ENCODE measurements at regions not wholly inside any gene's neighbourhood (a gene's known extent, or its start where the extent isn't known, plus 50 kb on each side); places are given as distances from the start of the nearest gene placed in this dataset.

DNA sequence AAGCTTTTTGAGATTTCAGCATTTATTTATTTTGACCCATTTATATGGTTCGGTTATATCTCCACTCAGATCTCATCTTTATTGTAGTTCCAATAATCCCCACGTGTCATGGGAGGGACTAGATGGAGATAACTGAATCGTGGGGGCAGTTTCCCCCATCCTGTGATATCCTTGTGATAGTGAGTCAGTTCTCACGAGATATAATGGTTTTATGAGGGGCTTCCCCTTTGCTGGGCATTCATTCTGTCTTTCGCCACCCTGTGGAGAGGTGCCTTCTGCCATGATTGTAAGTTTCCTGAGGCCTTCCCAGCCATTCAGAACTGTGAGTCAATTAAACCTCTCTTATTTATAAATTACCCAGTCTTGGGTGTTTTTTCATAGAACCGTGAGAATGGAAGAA lies 96.5 kb upstream of the PCSK1 start:
- WGBS (ENCODE audit: extremely low coverage, insufficient coverage, insufficient read length), result no CpG with 5 or more reads among the region's 6 CpGs
- H3K79me1 ChIP-seq (ENCODE audit: low read length), result no peaks in the 10 kb centered on the region
- H3K4me1 ChIP-seq (ENCODE audit: control insufficient read depth in 1 of 2, insufficient read depth in 2 of 2, low read length in 2 of 2), result no peaks in the 10 kb centered on the region
- H3K4ac ChIP-seq (ENCODE audit: low read depth, low read length), result no peak overlapping the region
- H2BK12ac ChIP-seq (ENCODE audit: low read length), result no peak overlapping the region
- H3K36me3 ChIP-seq (ENCODE audit: control insufficient read depth in 1 of 2, insufficient read depth in 2 of 2, low read length in 2 of 2), result no peaks in the 10 kb centered on the region
- no peak overlapping the region for H2AK5ac ChIP-seq (ENCODE audit: low read length)
- H3K9me3 ChIP-seq (ENCODE audit: insufficient read depth, low read depth, low read length), result no peaks in the 10 kb centered on the region
- no peak overlapping the region for H3K14ac ChIP-seq (ENCODE audit: low read length)
- H4K91ac ChIP-seq (ENCODE audit: low read depth, low read length), result no peak overlapping the region
- no peak overlapping the region for H2BK120ac ChIP-seq (ENCODE audit: insufficient read depth, low read length, poor library complexity)
- H4K8ac ChIP-seq (ENCODE audit: low read depth, low read length), result no peak overlapping the region
- no peaks in the 10 kb centered on the region for H3K27me3 ChIP-seq (ENCODE audit: insufficient read depth, low read length)
- H3K27ac ChIP-seq (ENCODE audit: low read depth, low read length), result no peak overlapping the region
- no peak overlapping the region for H3K23ac ChIP-seq (ENCODE audit: low read length)
- H4K12ac ChIP-seq (ENCODE audit: low read depth, low read length), result no peak overlapping the region
- H3K79me2 ChIP-seq (ENCODE audit: control insufficient read depth, insufficient read depth, low read length, poor library complexity), result no peaks in the 10 kb centered on the region
- H3K18ac ChIP-seq (ENCODE audit: low read length), result no peak overlapping the region
- no peak overlapping the region for H2AFZ ChIP-seq (ENCODE audit: insufficient read depth, low read length, poor library complexity)
- H3K9ac ChIP-seq (ENCODE audit: low read length), result no peak overlapping the region
- no peak overlapping the region for H3K4me3 ChIP-seq (ENCODE audit: low read depth, low read length)
- no peak overlapping the region for H2BK5ac ChIP-seq (ENCODE audit: low read depth, low read length, poor library complexity)
- H3K4me2 ChIP-seq (ENCODE audit: low read length), result no peak overlapping the region
- DNase-seq, result no peak

DNA sequence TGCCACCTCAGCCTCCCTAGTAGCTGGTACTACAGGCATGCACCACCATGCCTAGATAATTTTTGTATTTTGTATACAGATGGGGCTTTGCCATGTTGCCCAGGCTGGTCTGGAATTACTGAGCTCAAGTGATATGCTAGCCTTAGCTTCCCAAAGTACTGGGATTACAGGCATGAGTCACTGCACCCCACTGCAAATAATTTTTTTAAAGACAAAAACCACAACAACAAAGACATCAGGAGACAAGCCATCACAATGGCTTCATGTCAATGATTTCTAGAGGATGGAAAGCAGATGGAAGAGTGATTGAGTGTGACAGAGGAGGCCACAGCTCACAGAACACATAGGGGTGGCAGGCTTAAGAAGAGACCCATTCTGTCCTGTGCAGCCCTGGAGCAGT lies 97.9 kb upstream of the PCSK1 start:
- no peak overlapping the region for H2BK120ac ChIP-seq (ENCODE audit: insufficient read depth, low read length, poor library complexity)
- H4K8ac ChIP-seq (ENCODE audit: low read depth, low read length), result no peak overlapping the region
- no peak overlapping the region for H3K18ac ChIP-seq (ENCODE audit: low read length)
- H3K27ac ChIP-seq (ENCODE audit: low read depth, low read length), result no peak overlapping the region
- H3K27me3 ChIP-seq (ENCODE audit: insufficient read depth, low read length), result no peaks in the 10 kb centered on the region
- no peak overlapping the region for H2AK5ac ChIP-seq (ENCODE audit: low read length)
- no peak overlapping the region for H3K14ac ChIP-seq (ENCODE audit: low read length)
- H3K79me1 ChIP-seq (ENCODE audit: low read length), result no peaks in the 10 kb centered on the region
- H3K4me2 ChIP-seq (ENCODE audit: low read length), result no peak overlapping the region
- no peak overlapping the region for H3K23ac ChIP-seq (ENCODE audit: low read length)
- no peak overlapping the region for H3K4ac ChIP-seq (ENCODE audit: low read depth, low read length)
- no peaks in the 10 kb centered on the region for H3K4me1 ChIP-seq (ENCODE audit: control insufficient read depth in 1 of 2, insufficient read depth in 2 of 2, low read length in 2 of 2)
- no peak overlapping the region for H2AFZ ChIP-seq (ENCODE audit: insufficient read depth, low read length, poor library complexity)
- H2BK5ac ChIP-seq (ENCODE audit: low read depth, low read length, poor library complexity), result no peak overlapping the region
- no peak overlapping the region for H2BK12ac ChIP-seq (ENCODE audit: low read length)
- H3K79me2 ChIP-seq (ENCODE audit: control insufficient read depth, insufficient read depth, low read length, poor library complexity), result no peaks in the 10 kb centered on the region
- H3K9me3 ChIP-seq (ENCODE audit: insufficient read depth, low read depth, low read length), result no peaks in the 10 kb centered on the region
- no peak for DNase-seq
- H3K4me3 ChIP-seq (ENCODE audit: low read depth, low read length), result no peak overlapping the region
- no peak overlapping the region for H4K91ac ChIP-seq (ENCODE audit: low read depth, low read length)
- H3K36me3 ChIP-seq (ENCODE audit: control insufficient read depth in 1 of 2, insufficient read depth in 2 of 2, low read length in 2 of 2), result no peaks in the 10 kb centered on the region
- H4K12ac ChIP-seq (ENCODE audit: low read depth, low read length), result no peak overlapping the region
- no peak overlapping the region for H3K9ac ChIP-seq (ENCODE audit: low read length)

DNA sequence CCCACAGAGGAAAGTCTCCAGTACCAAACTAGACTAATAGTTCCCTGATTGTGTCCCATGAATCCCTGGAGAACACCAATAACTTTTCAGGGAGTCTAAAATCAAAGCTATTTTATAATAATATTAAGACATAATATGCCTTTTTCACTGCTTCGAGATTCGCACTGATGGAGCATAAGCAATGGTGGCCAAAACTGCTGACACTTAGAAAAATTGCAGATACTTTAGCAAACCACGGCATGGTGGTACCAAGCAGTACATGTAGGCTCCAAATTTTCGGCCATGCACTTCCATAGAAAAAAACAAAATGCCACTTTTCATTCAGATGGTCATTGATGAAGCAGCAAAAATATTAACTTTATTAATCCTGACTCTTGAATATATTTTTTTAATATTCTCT lies 100.3 kb upstream of the PCSK1 start:
- Histone ChIP-seq H3K18ac (ENCODE audit: low read length) (no peak overlapping the region), H3K23ac (ENCODE audit: low read length) (no peak overlapping the region), H3K4me3 (ENCODE audit: low read depth, low read length) (no peak overlapping the region), H3K4me1 (ENCODE audit: control insufficient read depth in 1 of 2, insufficient read depth in 2 of 2, low read length in 2 of 2) (no peaks in the 10 kb centered on the region), H4K8ac (ENCODE audit: low read depth, low read length) (no peak overlapping the region), H3K79me2 (ENCODE audit: control insufficient read depth, insufficient read depth, low read length, poor library complexity) (no peaks in the 10 kb centered on the region), H3K9me3 (ENCODE audit: insufficient read depth, low read depth, low read length) (no peaks in the 10 kb centered on the region), H3K36me3 (ENCODE audit: control insufficient read depth in 1 of 2, insufficient read depth in 2 of 2, low read length in 2 of 2) (no peaks in the 10 kb centered on the region), H2BK5ac (ENCODE audit: low read depth, low read length, poor library complexity) (no peak overlapping the region), H4K91ac (ENCODE audit: low read depth, low read length) (no peak overlapping the region), H3K4ac (ENCODE audit: low read depth, low read length) (no peak overlapping the region), H2AK5ac (ENCODE audit: low read length) (no peak overlapping the region), H2AFZ (ENCODE audit: insufficient read depth, low read length, poor library complexity) (no peak overlapping the region), H3K79me1 (ENCODE audit: low read length) (no peaks in the 10 kb centered on the region), H4K12ac (ENCODE audit: low read depth, low read length) (no peak overlapping the region), H3K14ac (ENCODE audit: low read length) (no peak overlapping the region), H3K27me3 (ENCODE audit: insufficient read depth, low read length) (no peaks in the 10 kb centered on the region), H3K27ac (ENCODE audit: low read depth, low read length) (no peak overlapping the region), H3K4me2 (ENCODE audit: low read length) (no peak overlapping the region), H2BK120ac (ENCODE audit: insufficient read depth, low read length, poor library complexity) (no peak overlapping the region), H2BK12ac (ENCODE audit: low read length) (no peak overlapping the region), H3K9ac (ENCODE audit: low read length) (no peak overlapping the region)
- WGBS (ENCODE audit: extremely low coverage, insufficient coverage, insufficient read length), result no CpG with 5 or more reads among the region's 4 CpGs
- DNase-seq, result no peak

DNA sequence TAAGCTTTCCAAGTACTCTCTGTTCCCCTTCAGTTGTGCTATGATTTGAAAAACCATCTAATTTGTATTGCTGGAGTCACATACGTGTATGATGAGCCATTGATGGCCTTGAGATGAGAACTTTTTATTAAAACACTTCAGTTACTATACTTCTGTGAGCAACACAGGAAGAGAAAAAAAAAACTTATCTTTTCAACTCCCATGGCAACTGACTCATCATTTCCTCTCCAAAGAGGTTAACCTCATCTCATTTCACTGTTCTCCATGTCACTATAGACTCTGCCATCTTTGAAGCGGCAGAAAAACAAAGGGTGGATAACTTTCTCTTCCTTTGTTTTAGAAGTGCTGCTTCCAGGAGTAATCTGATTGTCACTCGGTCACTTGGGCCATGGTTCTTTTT lies 104.3 kb upstream of the PCSK1 start:
- Histone ChIP-seq H3K4me1 (ENCODE audit: control insufficient read depth in 1 of 2, insufficient read depth in 2 of 2, low read length in 2 of 2) (no peaks in the 10 kb centered on the region), H3K27ac (ENCODE audit: low read depth, low read length) (no peak overlapping the region), H4K12ac (ENCODE audit: low read depth, low read length) (no peak overlapping the region), H3K79me1 (ENCODE audit: low read length) (no peaks in the 10 kb centered on the region), H2BK5ac (ENCODE audit: low read depth, low read length, poor library complexity) (no peak overlapping the region), H3K9me3 (ENCODE audit: insufficient read depth, low read depth, low read length) (no peaks in the 10 kb centered on the region), H3K79me2 (ENCODE audit: control insufficient read depth, insufficient read depth, low read length, poor library complexity) (no peaks in the 10 kb centered on the region), H2BK12ac (ENCODE audit: low read length) (no peak overlapping the region), H2BK120ac (ENCODE audit: insufficient read depth, low read length, poor library complexity) (no peak overlapping the region), H3K4me2 (ENCODE audit: low read length) (no peak overlapping the region), H3K36me3 (ENCODE audit: control insufficient read depth in 1 of 2, insufficient read depth in 2 of 2, low read length in 2 of 2) (no peaks in the 10 kb centered on the region), H3K9ac (ENCODE audit: low read length) (no peak overlapping the region), H2AFZ (ENCODE audit: insufficient read depth, low read length, poor library complexity) (no peak overlapping the region), H3K4ac (ENCODE audit: low read depth, low read length) (no peak overlapping the region), H3K23ac (ENCODE audit: low read length) (no peak overlapping the region), H4K8ac (ENCODE audit: low read depth, low read length) (no peak overlapping the region), H3K27me3 (ENCODE audit: insufficient read depth, low read length) (no peaks in the 10 kb centered on the region), H3K4me3 (ENCODE audit: low read depth, low read length) (no peak overlapping the region), H3K18ac (ENCODE audit: low read length) (no peak overlapping the region), H3K14ac (ENCODE audit: low read length) (no peak overlapping the region), H2AK5ac (ENCODE audit: low read length) (no peak overlapping the region), H4K91ac (ENCODE audit: low read depth, low read length) (no peak overlapping the region)
- no peak for DNase-seq
- WGBS (ENCODE audit: extremely low coverage, insufficient coverage, insufficient read length), result no CpG with 5 or more reads among the region's 3 CpGs
